Astrocyte of the cerebellum (primary cell): ENCODE measurements at regions not wholly inside any gene's neighbourhood (a gene's known extent, or its start where the extent isn't known, plus 50 kb on each side); places are given as distances from the start of the nearest gene placed in this dataset.
"Not testable (repeated sequence)": the region's sequence is repeated elsewhere in the genome, so short reads cannot be mapped to it uniquely, and the experiment has no call there.

Source experiments
- DNase-seq: peaks from one replicate; pipeline ENCODE4 v3.0.0-alpha.2; 2011; ENCODE audit warnings: low read depth
- H3K4me3 ChIP-seq: 2 replicates; pipeline ENCODE4 v1.5.1; 2011; ENCODE audit warnings: mild to moderate bottlenecking, low read depth, low read length, moderate library complexity
- CTCF ChIP-seq: IDR thresholded peaks from 2 replicates; pipeline ENCODE4 v1.5.1; 2012; ENCODE audit warnings: low read length, low read depth, moderate library complexity, mild to moderate bottlenecking; ENCODE audit errors: missing control alignments
- in situ Hi-C: cut with HindIII; loops from 2 replicates; pipeline ENCODE4 v1.10.0; 2017; ENCODE audit warnings: low sequenced_read_pairs

- H3K4me3 ChIP-seq, in situ Hi-C loops, DNase-seq: not testable (repeated sequence)
Observed at GRCh38 chr11:89654669-89655068, 55.4 kb upstream of the TRIM77 start.

DNA sequence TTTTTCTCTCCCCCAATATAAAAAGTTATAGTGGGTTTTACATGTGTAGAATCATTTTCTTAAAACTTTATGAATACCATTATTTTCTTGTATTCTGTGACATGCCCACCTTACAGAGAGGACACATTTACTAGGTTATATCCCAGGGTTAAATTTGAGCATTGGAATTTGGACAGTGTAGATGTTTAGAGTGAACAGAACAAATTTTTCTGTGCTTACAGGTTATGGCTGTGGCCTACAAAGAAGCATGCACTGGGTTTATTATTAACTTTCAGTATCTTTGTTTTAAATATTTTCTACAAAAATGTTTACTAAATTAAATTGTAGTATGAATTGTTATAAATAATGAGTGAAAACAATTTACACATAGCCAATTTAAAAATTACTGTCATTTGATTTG is 51.3 kb upstream of the TRIM77 start:
- H3K4me3 ChIP-seq, in situ Hi-C loops, DNase-seq: not testable (repeated sequence)

DNA sequence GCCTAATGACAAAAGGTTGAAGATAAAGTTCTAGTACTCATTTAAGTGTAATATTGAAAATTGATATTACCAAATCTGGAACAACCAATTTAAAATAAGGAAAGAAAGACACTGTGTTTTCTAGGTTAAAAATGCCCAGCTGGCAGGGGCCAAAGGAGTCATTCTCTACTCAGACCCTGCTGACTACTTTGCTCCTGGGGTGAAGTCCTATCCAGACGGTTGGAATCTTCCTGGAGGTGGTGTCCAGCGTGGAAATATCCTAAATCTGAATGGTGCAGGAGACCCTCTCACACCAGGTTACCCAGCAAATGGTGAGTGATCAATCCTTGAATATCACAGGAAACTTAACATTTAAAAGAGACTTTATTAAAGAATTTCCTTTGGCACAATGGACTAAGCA is 50.7 kb upstream of the TRIM77 start:
- in situ Hi-C loops, H3K4me3 ChIP-seq: not testable (repeated sequence)

GRCh38 chr11:89660234-89660633 is 49.9 kb upstream of the TRIM77 start:
- in situ Hi-C loops, result no loop called here
- H3K4me3 ChIP-seq, result no peak overlapping the region
- DNase-seq, result no peak
- TF ChIP-seq CTCF, result no peak

More for the DNA sequence above, 50.7 kb upstream of the TRIM77 start:
- not testable (repeated sequence) for DNase-seq
